H1 (cell line): ENCODE measurements at regions not wholly inside any gene's neighbourhood (a gene's known extent, or its start where the extent isn't known, plus 50 kb on each side); places are given as distances from the start of the nearest gene placed in this dataset.

Experiments used
- CBX8 ChIP-seq: fragments of 300-800, 300-1000 bp; sonication (generic); IDR thresholded peaks from 2 replicates; pipeline ENCODE4 v1.7.1; 2016; ENCODE audit warnings: low read depth, low read length, borderline replicate concordance
- EP300 ChIP-seq, 2 experiments: IDR thresholded peaks; 1 replicate in 1 of 2; 2 replicates in 1 of 2; pipeline ENCODE4 v1.6.1; 2011 to 2012; ENCODE audit warnings: low read depth in 2 of 2, low read length in 2 of 2, mild to moderate bottlenecking in 2 of 2, borderline replicate concordance in 1 of 2, inconsistent platforms in 1 of 2, moderate library complexity in 1 of 2
- RFX5 ChIP-seq: IDR thresholded peaks from 2 replicates; pipeline ENCODE4 v1.6.1; 2011; ENCODE audit warnings: low read depth, low read length, improper control_type of control experiment, borderline replicate concordance
- RNF2 ChIP-seq: fragments of 200-900, 300-1000 bp; sonication (generic); IDR thresholded peaks from 2 replicates; pipeline ENCODE4 v1.7.1; 2016; ENCODE audit warnings: borderline replicate concordance, low read depth, mild to moderate bottlenecking, antibody characterized with exemption, low read length; ENCODE audit not compliant: poor library complexity, severe bottlenecking; ENCODE audit errors: missing control alignments
- SIRT6 ChIP-seq: IDR thresholded peaks from one replicate; pipeline ENCODE4 v1.7.1; 2012; ENCODE audit warnings: low read length, inconsistent platforms
- SP2 ChIP-seq: IDR thresholded peaks from 2 replicates; pipeline ENCODE4 v1.6.1; 2012; ENCODE audit warnings: mild to moderate bottlenecking, low read length, inconsistent platforms
- TAF1 ChIP-seq: IDR thresholded peaks from 2 replicates; pipeline ENCODE4 v1.6.1; 2011; ENCODE audit warnings: mild to moderate bottlenecking, low read depth, low read length
- TEAD4 ChIP-seq: IDR thresholded peaks from 2 replicates; pipeline ENCODE4 v1.6.1; 2012; ENCODE audit warnings: low read depth, low read length, inconsistent platforms, mixed read lengths
- ZNF274 ChIP-seq: IDR thresholded peaks from 2 replicates; pipeline ENCODE4 v1.7.0; 2012; ENCODE audit warnings: low read length, borderline replicate concordance; ENCODE audit errors: extremely low read depth
- TF ChIP-seq, protein P1 (sequence below): fragments of 300-600 bp; sonication (generic); IDR thresholded peaks from 2 replicates; pipeline ENCODE4 v1.7.1; 2012; ENCODE audit warnings: low read length, moderate library complexity, mild to moderate bottlenecking, inconsistent platforms; ENCODE audit not compliant: insufficient replicate concordance

DNA sequence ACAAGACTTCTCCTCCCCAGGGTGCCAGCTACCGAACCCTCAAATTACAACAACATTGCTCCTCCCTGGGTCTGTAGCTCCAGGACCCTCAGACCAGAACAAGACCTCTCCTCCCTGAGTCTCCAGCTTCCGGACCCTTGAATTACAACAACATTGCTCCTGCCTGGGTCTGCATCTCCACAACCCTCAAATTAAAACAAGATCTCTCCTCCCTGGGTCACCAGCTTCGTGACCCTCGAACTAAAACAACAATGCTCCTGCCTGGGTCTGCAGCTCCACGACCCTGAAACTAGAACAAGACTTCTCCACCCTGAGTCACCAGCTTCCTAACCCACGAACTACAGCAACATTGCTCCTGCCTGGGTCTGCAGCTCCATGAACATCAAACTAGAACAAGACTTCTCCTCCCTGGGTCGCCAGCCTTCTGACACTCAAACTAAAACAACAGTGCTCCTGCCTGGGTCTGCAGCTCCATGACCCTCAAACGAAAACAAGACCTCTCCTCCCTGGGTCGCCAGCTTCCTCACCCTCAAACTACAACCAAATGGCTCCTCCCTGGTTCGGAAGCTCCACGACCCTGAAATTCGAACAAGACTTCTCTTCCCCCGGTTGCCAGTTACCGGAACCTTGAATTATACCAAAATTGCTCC, 324.5 kb downstream of the PREX1 start (continued):
- TF ChIP-seq, protein P1, sequence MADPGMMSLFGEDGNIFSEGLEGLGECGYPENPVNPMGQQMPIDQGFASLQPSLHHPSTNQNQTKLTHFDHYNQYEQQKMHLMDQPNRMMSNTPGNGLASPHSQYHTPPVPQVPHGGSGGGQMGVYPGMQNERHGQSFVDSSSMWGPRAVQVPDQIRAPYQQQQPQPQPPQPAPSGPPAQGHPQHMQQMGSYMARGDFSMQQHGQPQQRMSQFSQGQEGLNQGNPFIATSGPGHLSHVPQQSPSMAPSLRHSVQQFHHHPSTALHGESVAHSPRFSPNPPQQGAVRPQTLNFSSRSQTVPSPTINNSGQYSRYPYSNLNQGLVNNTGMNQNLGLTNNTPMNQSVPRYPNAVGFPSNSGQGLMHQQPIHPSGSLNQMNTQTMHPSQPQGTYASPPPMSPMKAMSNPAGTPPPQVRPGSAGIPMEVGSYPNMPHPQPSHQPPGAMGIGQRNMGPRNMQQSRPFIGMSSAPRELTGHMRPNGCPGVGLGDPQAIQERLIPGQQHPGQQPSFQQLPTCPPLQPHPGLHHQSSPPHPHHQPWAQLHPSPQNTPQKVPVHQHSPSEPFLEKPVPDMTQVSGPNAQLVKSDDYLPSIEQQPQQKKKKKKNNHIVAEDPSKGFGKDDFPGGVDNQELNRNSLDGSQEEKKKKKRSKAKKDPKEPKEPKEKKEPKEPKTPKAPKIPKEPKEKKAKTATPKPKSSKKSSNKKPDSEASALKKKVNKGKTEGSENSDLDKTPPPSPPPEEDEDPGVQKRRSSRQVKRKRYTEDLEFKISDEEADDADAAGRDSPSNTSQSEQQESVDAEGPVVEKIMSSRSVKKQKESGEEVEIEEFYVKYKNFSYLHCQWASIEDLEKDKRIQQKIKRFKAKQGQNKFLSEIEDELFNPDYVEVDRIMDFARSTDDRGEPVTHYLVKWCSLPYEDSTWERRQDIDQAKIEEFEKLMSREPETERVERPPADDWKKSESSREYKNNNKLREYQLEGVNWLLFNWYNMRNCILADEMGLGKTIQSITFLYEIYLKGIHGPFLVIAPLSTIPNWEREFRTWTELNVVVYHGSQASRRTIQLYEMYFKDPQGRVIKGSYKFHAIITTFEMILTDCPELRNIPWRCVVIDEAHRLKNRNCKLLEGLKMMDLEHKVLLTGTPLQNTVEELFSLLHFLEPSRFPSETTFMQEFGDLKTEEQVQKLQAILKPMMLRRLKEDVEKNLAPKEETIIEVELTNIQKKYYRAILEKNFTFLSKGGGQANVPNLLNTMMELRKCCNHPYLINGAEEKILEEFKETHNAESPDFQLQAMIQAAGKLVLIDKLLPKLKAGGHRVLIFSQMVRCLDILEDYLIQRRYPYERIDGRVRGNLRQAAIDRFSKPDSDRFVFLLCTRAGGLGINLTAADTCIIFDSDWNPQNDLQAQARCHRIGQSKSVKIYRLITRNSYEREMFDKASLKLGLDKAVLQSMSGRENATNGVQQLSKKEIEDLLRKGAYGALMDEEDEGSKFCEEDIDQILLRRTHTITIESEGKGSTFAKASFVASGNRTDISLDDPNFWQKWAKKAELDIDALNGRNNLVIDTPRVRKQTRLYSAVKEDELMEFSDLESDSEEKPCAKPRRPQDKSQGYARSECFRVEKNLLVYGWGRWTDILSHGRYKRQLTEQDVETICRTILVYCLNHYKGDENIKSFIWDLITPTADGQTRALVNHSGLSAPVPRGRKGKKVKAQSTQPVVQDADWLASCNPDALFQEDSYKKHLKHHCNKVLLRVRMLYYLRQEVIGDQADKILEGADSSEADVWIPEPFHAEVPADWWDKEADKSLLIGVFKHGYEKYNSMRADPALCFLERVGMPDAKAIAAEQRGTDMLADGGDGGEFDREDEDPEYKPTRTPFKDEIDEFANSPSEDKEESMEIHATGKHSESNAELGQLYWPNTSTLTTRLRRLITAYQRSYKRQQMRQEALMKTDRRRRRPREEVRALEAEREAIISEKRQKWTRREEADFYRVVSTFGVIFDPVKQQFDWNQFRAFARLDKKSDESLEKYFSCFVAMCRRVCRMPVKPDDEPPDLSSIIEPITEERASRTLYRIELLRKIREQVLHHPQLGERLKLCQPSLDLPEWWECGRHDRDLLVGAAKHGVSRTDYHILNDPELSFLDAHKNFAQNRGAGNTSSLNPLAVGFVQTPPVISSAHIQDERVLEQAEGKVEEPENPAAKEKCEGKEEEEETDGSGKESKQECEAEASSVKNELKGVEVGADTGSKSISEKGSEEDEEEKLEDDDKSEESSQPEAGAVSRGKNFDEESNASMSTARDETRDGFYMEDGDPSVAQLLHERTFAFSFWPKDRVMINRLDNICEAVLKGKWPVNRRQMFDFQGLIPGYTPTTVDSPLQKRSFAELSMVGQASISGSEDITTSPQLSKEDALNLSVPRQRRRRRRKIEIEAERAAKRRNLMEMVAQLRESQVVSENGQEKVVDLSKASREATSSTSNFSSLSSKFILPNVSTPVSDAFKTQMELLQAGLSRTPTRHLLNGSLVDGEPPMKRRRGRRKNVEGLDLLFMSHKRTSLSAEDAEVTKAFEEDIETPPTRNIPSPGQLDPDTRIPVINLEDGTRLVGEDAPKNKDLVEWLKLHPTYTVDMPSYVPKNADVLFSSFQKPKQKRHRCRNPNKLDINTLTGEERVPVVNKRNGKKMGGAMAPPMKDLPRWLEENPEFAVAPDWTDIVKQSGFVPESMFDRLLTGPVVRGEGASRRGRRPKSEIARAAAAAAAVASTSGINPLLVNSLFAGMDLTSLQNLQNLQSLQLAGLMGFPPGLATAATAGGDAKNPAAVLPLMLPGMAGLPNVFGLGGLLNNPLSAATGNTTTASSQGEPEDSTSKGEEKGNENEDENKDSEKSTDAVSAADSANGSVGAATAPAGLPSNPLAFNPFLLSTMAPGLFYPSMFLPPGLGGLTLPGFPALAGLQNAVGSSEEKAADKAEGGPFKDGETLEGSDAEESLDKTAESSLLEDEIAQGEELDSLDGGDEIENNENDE, result no peak
- TF ChIP-seq EP300 (IDR thresholded peaks at IDR 0.05; ENCODE audit: borderline replicate concordance in 1 of 2, low read depth in 2 of 2, low read length in 2 of 2), result no peak
- no peak for TF ChIP-seq SP2
- no peak for TF ChIP-seq CBX8
- no peak for TF ChIP-seq SIRT6
- TF ChIP-seq TEAD4, result no peak
- no peak for TF ChIP-seq ZNF274
- TF ChIP-seq TAF1, result no peak
- TF ChIP-seq RNF2, result no peak
- TF ChIP-seq RFX5, result no peak
